Brain pericyte (primary cell): ENCODE measurements at regions not wholly inside any gene's neighbourhood (a gene's known extent, or its start where the extent isn't known, plus 50 kb on each side); places are given as distances from the start of the nearest gene placed in this dataset.

Source experiments
- DNase-seq: peaks from one replicate; pipeline ENCODE4 v3.0.0-alpha.2; 2012; ENCODE audit warnings: low read depth, low spot score

DNA sequence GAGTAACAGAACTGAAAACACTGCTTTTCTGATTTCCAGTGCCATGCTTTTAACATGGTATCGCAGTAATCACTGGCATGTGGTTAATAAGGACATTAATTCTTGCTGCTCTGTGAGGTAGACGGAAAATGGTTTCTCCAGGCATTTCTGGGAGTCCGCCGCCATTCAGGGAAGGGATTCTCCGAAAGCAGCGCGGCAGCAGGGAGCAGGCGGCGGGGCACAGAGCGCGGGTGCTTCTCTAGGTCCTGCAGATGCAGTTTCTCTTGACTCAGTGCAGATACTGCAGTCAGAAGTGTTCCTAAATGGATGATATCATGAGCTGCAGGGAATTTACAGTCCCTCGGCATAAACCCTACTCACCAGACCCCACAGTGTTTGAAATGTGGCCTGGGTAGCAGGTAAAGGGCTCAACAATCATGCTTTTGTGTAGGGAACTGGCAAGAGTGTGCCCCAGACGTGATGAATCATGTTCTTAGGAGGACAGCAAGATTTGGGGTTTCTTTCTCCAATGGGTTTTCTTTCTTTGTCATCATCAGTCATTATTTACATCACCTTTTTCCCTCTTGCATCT is 338.6 kb upstream of the ARGLU1 start:
- DNase-seq, result no peak

DNA sequence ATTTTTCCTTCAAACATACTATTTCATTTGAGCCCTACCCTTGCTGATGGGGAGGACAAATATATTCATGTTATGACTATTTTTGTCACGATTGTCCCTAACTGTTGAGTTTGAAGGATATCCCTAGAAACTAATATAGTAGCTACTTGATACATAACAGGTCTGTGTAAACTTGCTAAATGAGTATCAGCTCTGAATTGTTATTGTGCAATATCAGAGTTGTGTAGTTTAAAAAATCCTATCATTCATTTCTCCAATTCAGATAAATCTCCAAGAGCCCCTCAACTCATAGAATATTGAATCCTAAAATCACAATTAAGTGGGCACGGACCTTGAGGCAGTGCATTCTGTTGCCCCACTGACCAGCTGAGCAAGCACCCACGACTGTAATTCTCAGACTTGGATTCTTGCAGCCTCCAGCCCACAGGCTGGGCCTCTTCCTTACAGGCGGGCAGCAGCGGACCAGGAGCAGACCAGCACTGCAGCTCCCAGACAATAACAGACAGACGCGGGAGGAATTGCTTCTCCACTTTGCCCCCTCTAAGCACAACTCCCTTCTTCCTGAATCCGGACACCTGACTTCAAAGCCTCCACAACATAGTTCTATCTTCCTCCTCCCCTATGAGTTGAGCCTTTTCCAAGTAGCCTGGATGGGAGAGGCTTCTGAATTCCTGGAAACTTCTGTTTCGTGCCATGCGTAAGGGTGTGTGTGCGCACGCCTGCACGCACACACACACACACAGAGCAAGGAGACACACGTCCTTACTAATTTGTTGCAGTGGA is 337.6 kb upstream of the ARGLU1 start:
- DNase-seq, result no peak

DNA sequence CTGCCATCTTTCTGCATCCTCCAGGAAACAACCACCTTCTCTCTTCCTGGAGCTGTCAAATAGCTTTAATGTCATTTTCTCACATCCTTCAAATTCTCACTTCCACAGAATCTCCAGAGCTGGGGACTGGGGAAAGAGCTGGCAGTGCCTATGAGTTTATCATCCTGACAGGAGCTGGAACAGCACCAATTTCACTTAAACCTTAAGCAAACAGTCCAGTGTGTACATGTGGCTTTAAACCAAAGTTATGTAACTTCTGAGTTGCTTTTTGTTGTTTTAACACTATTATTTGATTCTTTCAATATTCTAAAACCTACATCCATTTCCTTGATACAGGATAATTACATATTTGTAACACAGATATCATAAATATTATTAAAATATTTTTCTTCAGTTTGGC is 331.5 kb upstream of the ARGLU1 start:
- DNase-seq, result no peak

DNA sequence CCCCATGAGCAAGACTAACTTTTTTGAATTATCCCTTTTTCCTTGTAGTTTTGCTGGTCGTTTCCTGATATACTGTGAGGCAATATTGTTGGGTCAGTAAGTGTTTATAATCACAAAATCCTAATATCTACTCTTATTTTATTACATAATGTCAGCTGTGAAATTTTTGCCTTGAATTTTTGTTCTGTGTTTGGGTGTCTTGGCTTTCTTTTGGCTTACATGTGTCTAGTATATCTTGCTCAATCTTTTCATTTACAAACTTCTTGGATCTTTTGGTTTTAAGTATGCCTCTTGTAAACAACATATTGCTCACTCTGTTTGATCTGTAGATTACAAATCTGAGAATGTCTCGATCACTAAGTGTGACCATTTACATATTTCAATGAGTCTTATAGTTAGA is 330.3 kb upstream of the ARGLU1 start:
- DNase-seq, result no peak

DNA sequence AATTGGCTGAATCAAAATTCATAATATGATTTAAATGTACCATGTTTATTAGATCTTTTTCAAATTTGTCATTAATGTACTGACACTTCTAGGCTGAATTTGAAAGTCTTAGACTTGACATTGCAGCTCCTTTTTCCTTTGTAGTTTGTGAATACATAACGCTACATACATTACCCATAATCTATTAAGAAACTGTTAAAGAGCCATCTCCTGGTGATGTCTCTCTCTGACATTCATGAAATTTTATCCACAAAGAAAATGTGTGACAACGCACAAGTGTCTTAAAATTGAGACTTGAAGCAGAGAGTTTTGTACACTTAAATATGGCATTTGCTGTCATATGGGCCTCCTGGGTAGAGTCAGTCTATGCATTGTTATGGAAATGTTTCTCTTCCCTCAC is 320.2 kb upstream of the ARGLU1 start:
- no peak for DNase-seq

DNA sequence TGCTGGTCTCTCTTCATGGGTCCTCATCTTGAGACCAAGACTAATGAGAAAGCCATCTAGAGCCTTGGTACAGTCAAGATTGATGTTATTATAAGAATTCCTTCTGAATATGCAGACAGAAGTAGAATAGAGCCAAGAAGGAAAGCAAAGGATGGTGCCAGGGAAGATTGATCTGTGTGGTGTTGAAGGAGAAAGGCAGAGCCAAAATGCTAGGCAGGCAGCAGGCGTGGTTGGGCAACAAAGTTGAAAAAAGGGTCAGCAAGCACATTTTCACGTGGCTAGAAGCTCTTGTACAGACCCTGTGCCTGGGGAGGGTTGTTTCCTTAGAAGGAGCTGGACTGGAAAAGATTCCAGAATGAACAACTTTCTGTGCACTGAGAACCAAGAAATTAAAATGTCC is 319.7 kb upstream of the ARGLU1 start:
- no peak for DNase-seq

DNA sequence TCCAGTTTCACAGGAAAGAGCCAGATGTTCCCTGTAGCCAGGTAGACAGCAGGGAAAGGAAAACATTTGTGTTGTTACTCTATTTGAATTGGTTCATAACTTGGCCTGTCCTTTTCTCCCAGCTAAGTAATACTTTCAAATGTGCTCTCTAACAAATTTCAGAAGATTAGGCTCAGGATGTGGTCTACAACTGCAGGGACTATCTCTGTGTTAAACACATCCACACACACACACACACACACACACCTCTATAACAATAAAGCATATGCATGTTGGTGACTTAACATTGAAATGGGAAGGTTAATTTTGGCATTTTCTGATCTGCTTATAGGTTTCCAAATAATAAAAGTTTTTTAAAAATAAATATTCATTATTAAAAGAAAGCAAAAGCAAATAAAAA is 316.0 kb upstream of the ARGLU1 start:
- no peak for DNase-seq

DNA sequence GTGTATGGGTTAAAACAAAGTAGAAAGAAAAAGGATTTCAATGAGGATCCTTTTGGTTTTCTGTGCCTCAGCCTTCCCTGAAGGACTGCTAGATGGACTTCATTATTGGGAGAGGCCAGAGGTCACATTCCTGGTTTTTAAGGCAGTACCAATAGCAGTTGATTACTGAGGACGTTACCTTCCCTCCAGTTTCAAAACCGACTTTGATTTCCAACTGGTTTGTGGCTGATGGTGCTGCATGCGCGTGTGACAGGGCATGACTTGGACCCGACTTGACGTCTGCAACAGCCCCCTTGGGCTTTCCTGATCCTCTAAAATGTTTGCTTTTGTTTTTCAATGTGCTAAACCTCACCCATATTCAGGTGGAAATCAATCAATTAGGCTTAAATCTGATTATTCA is 314.3 kb upstream of the ARGLU1 start:
- no peak for DNase-seq

DNA sequence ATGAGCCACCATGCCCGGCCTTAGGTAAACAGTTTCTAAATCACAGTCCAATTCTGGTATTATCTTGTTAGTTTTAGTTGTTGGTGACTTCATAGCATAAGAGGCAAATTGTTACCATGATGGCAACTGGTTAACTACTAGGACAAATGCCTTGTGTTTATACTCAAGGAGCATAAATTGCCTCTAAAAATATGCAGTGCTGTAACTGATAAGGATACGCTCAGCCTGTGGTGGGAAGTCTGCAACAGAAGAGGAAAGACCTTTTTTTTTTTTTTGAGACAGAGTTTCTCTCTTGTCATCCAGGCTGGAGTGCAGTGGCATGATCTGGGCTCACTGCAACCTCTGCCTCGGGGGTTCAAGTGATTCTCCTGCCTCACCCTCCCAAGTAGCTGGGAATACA is 311.9 kb upstream of the ARGLU1 start:
- DNase-seq, result no peak

DNA sequence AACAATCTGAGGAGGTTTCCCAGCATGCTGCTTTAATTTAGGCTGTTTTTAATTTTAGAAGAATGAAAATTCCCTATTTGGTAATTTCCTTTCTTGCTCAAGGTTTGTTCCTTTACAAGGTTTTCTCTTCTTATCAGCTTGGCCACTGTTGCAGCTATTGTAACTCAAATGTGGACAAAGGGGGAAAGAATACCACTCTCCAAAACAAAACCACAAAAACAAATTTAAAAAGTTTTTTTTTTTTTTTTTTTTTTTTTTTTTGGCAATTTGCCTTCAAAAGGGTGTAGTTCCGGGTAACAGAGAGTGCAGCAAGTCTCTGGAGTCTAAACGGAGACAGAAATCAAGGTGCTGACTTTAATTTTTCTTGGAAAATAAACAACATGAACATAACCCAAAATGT is 306.4 kb upstream of the ARGLU1 start:
- no peak for DNase-seq

DNA sequence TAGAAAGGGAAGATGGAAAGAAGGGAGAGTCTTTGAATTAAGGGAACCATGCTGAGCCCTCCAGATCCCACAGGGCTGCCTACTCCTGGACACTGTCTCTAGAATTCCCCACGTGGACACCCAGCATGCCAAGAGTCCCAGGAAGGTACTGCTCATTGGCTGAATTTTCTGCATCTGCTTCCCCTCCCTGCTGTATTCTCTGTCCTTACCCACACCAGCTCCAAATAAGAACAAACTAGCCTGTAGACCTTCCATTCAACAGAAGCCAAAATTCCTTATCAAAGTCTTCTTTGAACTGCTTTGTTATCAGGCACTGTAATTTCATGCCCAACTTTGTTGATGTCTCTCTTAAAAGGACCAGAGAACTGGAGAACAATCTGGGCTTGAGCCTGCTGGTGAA is 305.9 kb upstream of the ARGLU1 start:
- DNase-seq, result no peak

DNA sequence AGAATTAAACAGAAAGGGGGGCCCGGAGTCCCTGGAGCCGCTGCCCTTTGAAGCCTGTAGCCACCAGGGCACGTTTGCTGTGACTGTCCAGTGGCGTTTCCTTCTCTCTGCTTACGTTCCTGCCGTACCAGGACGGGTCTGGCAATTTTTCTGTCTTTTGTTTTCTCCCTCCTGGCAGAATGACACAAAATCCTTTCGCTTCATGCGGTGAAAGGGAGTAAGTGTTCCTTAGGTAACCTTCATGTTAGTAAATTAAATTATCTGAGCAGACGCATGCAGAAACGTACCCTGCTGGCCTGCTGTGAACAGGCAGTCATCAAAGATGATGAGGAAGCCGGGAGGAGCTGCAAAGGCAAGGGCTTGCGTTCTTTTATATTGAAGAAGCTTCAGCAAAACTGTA is 299.3 kb upstream of the ARGLU1 start:
- no peak for DNase-seq

DNA sequence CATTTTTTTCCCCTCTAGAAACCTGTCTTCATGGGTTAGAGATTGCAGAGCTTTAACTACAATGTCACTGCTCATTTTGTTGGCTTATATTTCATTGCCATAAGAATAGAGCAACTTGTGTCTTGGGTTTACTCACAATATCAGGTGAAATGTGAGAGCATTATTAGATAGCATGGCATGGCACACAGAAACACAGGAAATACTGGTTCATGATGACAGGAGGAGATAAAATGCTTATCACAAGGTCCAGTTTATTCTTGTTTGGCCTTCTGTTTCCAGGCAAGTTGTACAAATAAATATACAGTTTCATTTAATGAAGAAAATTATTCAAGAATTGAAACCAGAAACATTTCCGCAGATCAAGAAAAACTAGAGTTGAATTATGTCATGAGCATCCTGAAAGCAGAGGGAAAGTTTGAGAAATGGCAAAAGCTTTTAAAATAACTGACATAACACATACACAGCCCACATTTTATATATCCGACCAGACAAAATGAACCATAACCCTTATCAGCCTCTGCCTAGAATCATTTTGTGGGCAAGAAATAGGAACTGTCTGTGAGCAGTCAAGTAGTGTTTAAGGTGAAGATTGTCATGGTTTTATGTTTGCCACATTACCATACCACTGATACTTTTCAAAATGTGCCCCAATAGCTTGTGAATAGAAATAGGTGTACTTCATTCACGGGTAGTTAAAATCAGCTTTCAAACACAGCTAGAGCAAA is 297.9 kb upstream of the ARGLU1 start:
- no peak for DNase-seq

DNA sequence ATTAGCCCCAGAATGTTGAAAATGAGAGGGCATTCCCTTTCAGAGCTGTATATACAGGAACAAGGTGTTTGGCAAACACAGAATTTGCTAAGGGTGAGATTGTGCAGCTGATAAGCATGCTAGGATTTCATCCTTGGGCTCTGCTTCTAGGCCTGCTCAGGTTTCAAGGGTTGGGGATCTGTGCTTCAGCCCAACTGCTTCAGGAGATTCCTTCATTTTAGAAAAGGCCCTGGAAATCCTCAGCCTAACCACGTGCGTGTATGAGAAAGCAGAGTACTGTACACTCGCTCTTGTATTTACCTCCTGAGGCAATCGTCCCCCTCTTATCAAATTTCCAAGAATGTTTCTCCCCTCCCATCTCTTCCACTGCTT is 291.6 kb upstream of the ARGLU1 start:
- DNase-seq, result no peak

DNA sequence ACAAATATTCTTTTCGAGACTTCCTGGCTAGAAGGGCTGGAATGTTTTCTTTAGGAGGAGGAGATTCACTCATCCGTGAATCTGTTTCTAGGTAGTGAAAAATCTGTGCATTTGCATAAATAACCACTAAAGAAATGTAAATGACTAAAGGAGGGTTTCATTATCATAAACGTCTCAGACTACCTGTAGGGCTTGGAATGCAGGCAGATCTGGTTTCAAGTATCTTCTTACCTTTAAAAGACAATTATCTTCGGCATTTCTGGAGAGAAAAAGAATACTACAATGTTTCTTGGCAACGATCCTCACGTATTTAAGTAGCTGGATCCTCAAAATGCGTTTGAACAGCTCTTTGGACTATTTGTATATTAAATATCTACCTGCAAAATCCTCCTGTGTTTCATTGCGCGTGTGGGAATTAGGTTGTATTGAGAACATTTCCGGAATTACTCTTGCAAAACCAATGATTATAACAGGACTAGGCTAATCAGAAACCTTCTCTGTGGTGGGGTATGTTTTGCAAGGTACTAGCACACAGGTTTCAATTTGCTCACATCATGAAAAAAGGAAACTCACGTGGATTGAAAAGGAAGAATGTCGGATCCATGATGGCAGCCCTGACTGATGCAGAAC is 291.1 kb upstream of the ARGLU1 start:
- no peak for DNase-seq

DNA sequence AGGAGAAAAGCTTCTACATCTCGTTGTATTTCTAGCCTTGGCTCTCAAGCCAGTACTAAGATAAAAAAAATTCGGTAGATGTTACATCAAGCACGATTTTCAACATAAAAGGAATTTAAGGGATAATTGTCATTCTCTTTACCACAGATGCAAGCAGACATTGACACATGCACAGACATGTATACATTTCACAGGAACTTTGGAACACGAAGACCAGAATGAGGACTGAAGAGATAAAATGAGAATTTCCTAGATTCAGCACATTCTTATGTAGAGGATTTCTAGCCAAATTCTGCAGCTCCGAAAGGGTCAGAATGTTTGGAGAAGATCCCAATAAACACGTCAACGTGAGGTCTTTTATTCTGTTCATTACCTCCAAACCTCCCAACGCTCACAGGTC is 284.5 kb upstream of the ARGLU1 start:
- no peak for DNase-seq

DNA sequence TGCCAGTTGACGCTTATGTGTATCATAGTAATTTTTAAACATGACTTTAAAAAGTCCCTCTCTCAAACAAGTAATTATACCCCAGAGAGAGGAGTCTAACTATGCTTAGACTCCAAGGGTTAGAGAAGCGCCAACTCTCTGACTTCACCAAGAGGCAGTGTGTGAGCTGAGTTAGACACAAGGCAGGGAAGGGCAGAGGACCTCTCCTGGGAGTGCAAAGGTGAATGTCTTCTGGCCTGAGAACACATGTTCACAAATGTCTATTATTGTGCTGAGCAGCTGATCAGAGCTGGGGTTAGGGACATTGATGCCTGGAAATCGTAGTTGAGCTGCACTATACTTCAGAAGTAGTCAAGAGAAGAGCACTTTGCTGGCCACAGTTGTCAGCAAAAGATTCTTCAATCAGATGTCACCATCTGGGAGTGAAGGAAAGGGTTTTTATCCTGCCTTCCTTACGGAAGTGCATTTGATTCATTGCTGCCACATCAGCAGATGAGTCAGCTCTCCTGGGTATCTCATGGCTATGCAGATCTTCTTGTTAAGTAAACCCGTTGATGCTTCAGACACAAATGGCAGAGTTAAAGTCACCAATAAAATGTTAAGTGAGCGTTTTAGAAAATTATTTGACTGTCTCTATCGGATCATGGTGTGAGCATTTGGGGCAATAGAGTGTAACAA is 283.2 kb upstream of the ARGLU1 start:
- no peak for DNase-seq

DNA sequence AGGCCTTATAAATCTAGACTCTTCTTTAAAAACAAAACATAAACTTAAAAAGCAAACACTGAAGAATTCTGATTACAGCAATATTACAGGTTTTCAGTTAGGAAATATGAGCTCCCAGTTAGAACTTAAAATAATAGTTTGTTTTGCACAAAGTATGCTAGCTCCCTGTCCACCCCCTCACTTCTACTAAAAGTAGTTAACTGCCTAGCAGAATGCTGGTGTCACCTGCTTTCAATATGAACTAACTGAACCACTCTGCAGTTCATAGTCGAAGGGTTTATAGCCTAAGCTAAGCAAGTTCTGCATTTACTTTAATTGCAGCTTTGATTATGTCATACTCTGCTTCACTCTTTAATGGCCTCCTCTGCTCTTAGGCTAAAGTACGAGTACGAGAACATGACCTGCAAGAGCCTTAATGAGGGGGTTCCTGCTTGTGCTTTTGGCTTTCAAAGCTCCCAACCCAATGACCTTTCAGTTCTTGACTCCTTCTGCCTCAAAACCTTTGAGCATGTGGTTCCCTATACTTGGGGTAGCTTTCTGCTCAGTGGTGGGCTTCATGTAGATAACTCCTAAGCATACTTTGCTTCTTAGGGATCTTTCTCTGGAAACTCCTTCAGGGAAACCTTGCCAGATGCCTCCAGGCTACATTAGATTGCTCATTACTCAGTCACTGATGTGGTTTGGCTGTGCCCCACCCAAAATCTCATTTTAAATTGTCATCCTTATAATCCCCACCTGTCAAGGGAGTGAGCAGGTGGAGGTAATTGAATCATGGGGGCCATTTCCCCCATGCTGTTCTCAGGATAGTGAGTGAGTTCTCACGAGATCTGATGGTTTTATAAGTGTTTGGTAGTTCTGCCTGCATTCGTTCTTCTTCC is 278.9 kb upstream of the ARGLU1 start:
- DNase-seq, result no peak

DNA sequence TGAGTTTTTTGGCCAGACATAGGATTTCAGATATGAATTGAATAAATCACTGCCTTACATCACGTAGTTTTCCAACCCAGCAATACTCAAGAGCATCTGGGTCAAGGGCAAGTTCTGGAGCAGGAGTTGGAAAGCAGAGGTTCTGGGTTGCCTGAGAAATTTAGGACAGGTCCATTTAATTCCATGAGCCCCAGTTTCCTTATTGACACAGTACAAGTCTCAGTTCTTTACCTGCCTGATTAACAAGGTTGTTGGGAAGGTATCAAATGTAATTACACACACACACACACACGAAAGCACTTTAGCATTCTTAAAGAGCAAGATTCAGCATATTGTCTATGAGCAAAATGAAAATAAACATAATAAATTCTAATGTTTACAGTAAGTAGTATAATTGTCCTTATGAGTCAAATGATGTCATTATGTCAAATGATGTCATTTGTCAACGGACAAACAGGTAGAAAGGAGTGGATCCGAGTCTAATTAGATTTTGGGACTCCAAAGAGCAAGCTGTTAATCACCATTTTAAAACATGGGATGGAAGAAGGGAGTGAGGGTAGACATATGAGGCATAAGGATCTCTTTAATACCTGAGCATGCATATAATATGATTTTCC is 268.4 kb upstream of the ARGLU1 start:
- no peak for DNase-seq

DNA sequence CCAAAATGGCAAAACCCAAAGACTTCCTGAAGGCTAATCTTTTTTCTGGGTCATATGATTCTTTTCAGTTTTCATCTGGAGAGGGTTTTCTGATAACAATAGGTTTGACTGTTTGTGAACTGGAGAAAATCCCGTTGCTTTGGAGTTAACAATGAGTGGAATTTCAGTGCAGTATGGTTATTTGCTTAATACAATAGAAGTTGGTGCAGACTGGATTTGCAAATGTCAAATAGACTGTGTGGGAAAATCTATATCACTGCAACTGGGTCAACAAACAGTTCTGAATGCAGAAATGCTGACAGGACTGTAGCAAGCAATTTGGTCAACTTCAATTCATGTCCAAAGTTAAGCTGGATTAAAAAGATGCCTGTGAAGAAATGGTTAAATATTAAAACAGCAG is 267.5 kb upstream of the ARGLU1 start:
- DNase-seq, result no peak

DNA sequence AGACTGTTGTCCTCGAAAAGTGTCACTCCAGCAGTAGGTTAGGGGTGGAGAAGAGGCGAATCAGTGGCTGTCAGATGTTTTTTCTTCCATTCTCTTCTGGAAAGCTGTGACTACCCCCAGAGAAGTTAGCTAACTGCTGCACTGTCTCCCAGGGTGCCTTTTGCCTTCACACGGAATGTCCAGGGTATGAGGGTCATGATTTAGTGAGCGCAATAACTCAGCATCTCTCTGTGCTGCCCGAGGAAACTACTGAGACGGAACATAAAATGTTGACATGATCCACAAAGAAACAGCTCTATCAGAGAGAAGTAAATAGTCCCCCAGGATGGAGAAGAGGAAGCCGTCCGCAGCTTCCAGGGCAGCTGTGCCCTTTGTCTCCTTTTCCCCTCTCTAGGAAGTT is 254.0 kb upstream of the ARGLU1 start:
- no peak for DNase-seq
